ENCODE measurements at regions not wholly inside any gene's neighbourhood (a gene's known extent, or its start where the extent isn't known, plus 50 kb on each side); places are given as distances from the start of the nearest gene placed in this dataset.

GRCh38 chr13:54841682-54842081 is 1813.1 kb downstream of the OLFM4 start (continued):
- TF ChIP-seq ZSCAN18 (CRISPR knock-in tag; IDR thresholded peaks at IDR 0.05): no peak
- no peak for TF ChIP-seq ZNF425 (CRISPR knock-in tag; conservative IDR thresholded peaks at IDR 0.05)
- TF ChIP-seq, protein P1, sequence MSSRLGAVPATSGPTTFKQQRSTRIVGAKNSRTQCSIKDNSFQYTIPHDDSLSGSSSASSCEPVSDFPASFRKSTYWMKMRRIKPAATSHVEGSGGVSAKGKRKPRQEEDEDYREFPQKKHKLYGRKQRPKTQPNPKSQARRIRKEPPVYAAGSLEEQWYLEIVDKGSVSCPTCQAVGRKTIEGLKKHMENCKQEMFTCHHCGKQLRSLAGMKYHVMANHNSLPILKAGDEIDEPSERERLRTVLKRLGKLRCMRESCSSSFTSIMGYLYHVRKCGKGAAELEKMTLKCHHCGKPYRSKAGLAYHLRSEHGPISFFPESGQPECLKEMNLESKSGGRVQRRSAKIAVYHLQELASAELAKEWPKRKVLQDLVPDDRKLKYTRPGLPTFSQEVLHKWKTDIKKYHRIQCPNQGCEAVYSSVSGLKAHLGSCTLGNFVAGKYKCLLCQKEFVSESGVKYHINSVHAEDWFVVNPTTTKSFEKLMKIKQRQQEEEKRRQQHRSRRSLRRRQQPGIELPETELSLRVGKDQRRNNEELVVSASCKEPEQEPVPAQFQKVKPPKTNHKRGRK (CRISPR knock-in tag; IDR thresholded peaks at IDR 0.05; ENCODE audit: borderline replicate concordance): no peak
- TF ChIP-seq SOX15 (CRISPR knock-in tag; IDR thresholded peaks at IDR 0.05): no peak
- no peak for TF ChIP-seq NFATC4 (CRISPR knock-in tag; IDR thresholded peaks at IDR 0.05)
- TF ChIP-seq, protein P2, sequence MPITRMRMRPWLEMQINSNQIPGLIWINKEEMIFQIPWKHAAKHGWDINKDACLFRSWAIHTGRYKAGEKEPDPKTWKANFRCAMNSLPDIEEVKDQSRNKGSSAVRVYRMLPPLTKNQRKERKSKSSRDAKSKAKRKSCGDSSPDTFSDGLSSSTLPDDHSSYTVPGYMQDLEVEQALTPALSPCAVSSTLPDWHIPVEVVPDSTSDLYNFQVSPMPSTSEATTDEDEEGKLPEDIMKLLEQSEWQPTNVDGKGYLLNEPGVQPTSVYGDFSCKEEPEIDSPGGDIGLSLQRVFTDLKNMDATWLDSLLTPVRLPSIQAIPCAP (CRISPR knock-in tag; IDR thresholded peaks at IDR 0.05): no peak
- no peak for TF ChIP-seq MLX (CRISPR knock-in tag; IDR thresholded peaks at IDR 0.05)
- no peak for TF ChIP-seq NR1H2 (CRISPR knock-in tag; IDR thresholded peaks at IDR 0.05)
- TF ChIP-seq FOXJ3 (CRISPR knock-in tag; IDR thresholded peaks at IDR 0.05; ENCODE audit: borderline replicate concordance): no peak

GRCh38 chr13:54845351-54845965 is 1816.8 kb downstream of the OLFM4 start:
- no peaks in the 10 kb centered on the region for H3K36me3 Mint-ChIP-seq
- H3K4me3 Mint-ChIP-seq: no peak overlapping the region
- ATAC-seq (peak; percentile 28; the same call in 1 of the 2 replicates), DNase-seq (ENCODE audit: low spot score) (no peak)
- H3K9me3 Mint-ChIP-seq: no peaks in the 10 kb centered on the region
- no peak for TF ChIP-seq NFYB (CRISPR knock-in tag; conservative IDR thresholded peaks at IDR 0.05; ENCODE audit: low read depth)
- TF ChIP-seq ZNF219 (CRISPR knock-in tag; IDR thresholded peaks at IDR 0.05; ENCODE audit: borderline replicate concordance): no peak
- no peak for TF ChIP-seq NFE2L1 (CRISPR knock-in tag; IDR thresholded peaks at IDR 0.05)
- POLR2A ChIA-PET: no interaction called here
- no peaks in the 10 kb centered on the region for H3K27me3 Mint-ChIP-seq (ENCODE audit: low read depth)
- CTCF ChIA-PET: interaction anchor here (1.0 kb wide), 1 partner anchor 400 kb away, joined by 4 read pairs; no protein-coding TSS in a partner anchor
- peaks cover 28% of the 10 kb centered on the region for H3K4me1 Mint-ChIP-seq
- H3K27ac Mint-ChIP-seq: peak overlapping the region; percentile 49; the same call in 1 of the 2 replicates

GRCh38 chr13:54852831-54853230 is 1824.2 kb downstream of the OLFM4 start:
- Mint-ChIP-seq H3K4me1 (no peaks in the 10 kb centered on the region), H3K27ac (no peak overlapping the region), H3K27me3 (ENCODE audit: low read depth) (no peaks in the 10 kb centered on the region), H3K9me3 (peaks cover 6% of the 10 kb centered on the region), H3K36me3 (peaks cover 9% of the 10 kb centered on the region), H3K4me3 (no peak overlapping the region)
- CTCF ChIA-PET: no interaction called here
- POLR2A ChIA-PET: no interaction called here
- ATAC-seq (no peak), DNase-seq (ENCODE audit: low spot score) (no peak)
- no peak for TF ChIP-seq ESRRA (CRISPR knock-in tag; IDR thresholded peaks at IDR 0.05; ENCODE audit: borderline replicate concordance)
- no peak for TF ChIP-seq ZNF263 (CRISPR knock-in tag; IDR thresholded peaks at IDR 0.05; ENCODE audit: low read depth)
- TF ChIP-seq, protein P3, sequence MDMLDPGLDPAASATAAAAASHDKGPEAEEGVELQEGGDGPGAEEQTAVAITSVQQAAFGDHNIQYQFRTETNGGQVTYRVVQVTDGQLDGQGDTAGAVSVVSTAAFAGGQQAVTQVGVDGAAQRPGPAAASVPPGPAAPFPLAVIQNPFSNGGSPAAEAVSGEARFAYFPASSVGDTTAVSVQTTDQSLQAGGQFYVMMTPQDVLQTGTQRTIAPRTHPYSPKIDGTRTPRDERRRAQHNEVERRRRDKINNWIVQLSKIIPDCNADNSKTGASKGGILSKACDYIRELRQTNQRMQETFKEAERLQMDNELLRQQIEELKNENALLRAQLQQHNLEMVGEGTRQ (CRISPR knock-in tag; IDR thresholded peaks at IDR 0.05): no peak
- TF ChIP-seq SMAD4 (CRISPR knock-in tag; IDR thresholded peaks at IDR 0.05): no peak
- no peak for TF ChIP-seq MLX (CRISPR knock-in tag; IDR thresholded peaks at IDR 0.05)
- TF ChIP-seq FOXP1 (CRISPR knock-in tag; IDR thresholded peaks at IDR 0.05; ENCODE audit: borderline replicate concordance): no peak
- no peak for TF ChIP-seq GRHL2 (CRISPR knock-in tag; IDR thresholded peaks at IDR 0.05; ENCODE audit: insufficient replicate concordance, severe bottlenecking)
- TF ChIP-seq ZNF121 (CRISPR knock-in tag; IDR thresholded peaks at IDR 0.05): no peak
- no peak for TF ChIP-seq ZBTB21 (CRISPR knock-in tag; IDR thresholded peaks at IDR 0.05; ENCODE audit: borderline replicate concordance)
